Fibroblast of mammary gland (primary cell): ENCODE measurements at regions not wholly inside any gene's neighbourhood (a gene's known extent, or its start where the extent isn't known, plus 50 kb on each side); places are given as distances from the start of the nearest gene placed in this dataset.
"Not testable (repeated sequence)": the region's sequence is repeated elsewhere in the genome, so short reads cannot be mapped to it uniquely, and the experiment has no call there.

Experiments used
- DNase-seq: peaks from one replicate; pipeline ENCODE4 v3.0.0-alpha.2; 2010; ENCODE audit warnings: low read depth
- H3K4me3 ChIP-seq: 2 replicates; pipeline ENCODE4 v1.5.1; 2011; ENCODE audit warnings: low read depth, mild to moderate bottlenecking, low read length, moderate library complexity; ENCODE audit not compliant: control insufficient read depth
- CTCF ChIP-seq: conservative IDR thresholded peaks from 2 replicates; pipeline ENCODE4 v1.5.1; 2011; ENCODE audit warnings: low read depth, low read length, inconsistent platforms; ENCODE audit not compliant: control insufficient read depth, insufficient read depth

- no peak for TF ChIP-seq CTCF
- no peak overlapping the region for H3K4me3 ChIP-seq
- no peak for DNase-seq
Observed at GRCh38 chr13:22880741-22881720, 299.7 kb upstream of the SGCG start.

- not testable (repeated sequence) for DNase-seq, H3K4me3 ChIP-seq
Observed at GRCh38 chr13:22881721-22882608, 298.8 kb upstream of the SGCG start.

- TF ChIP-seq CTCF, result no peak
- H3K4me3 ChIP-seq, result no peak overlapping the region
- no peak for DNase-seq
Observed at GRCh38 chr13:22883262-22883840, 297.4 kb upstream of the SGCG start.

GRCh38 chr13:22883956-22884355 is 296.8 kb upstream of the SGCG start:
- DNase-seq, result no peak
- no peak overlapping the region for H3K4me3 ChIP-seq
- TF ChIP-seq CTCF, result no peak

GRCh38 chr13:22886061-22886460 is 294.7 kb upstream of the SGCG start:
- not testable (repeated sequence) for H3K4me3 ChIP-seq, DNase-seq

GRCh38 chr13:22889376-22889775 is 291.4 kb upstream of the SGCG start:
- not testable (repeated sequence) for DNase-seq, H3K4me3 ChIP-seq

- no peak overlapping the region for H3K4me3 ChIP-seq
- no peak for TF ChIP-seq CTCF
- DNase-seq, result no peak
Observed at GRCh38 chr13:22893204-22893603, 287.6 kb upstream of the SGCG start.

- H3K4me3 ChIP-seq, result no peak overlapping the region
- TF ChIP-seq CTCF, result no peak
- DNase-seq, result no peak
Observed at GRCh38 chr13:22893777-22894176, 287.0 kb upstream of the SGCG start.
